Neutrophil (primary cell): ENCODE measurements at regions not wholly inside any gene's neighbourhood (a gene's known extent, or its start where the extent isn't known, plus 50 kb on each side); places are given as distances from the start of the nearest gene placed in this dataset.

Source experiments
- H3K27ac ChIP-seq: fragments of 200-600 bp; sonication (generic); 2 replicates; pipeline ENCODE4 v1.5.1; 2016; ENCODE audit warnings: mild to moderate bottlenecking, moderate library complexity
- H3K27me3 ChIP-seq: fragments of 200-600 bp; sonication (generic); 2 replicates; pipeline ENCODE4 v1.6.0; 2016; ENCODE audit warnings: mild to moderate bottlenecking
- H3K36me3 ChIP-seq: fragments of 200-600 bp; sonication (generic); 2 replicates; pipeline ENCODE4 v1.5.1; 2017
- H3K4me1 ChIP-seq, 2 experiments: fragments of 200-600 bp in 1 of 2; sonication (generic) in 1 of 2; 1 replicate in 1 of 2; 2 replicates in 1 of 2; pipeline versions ENCODE4 v1.5.1 to v1.6.1; 2013 to 2016; ENCODE audit warnings: low read depth in 1 of 2, low read length in 1 of 2, mild to moderate bottlenecking in 1 of 2, moderate library complexity in 1 of 2; ENCODE audit not compliant: control insufficient read depth in 1 of 2, insufficient read depth in 1 of 2
- H3K4me3 ChIP-seq, 2 experiments: fragments of 200-600 bp in 1 of 2; sonication (generic) in 1 of 2; 1 replicate in 1 of 2; 2 replicates in 1 of 2; pipeline ENCODE4 v1.5.1; 2013 to 2016; ENCODE audit warnings: low read depth in 1 of 2, low read length in 1 of 2, mild to moderate bottlenecking in 1 of 2, moderate library complexity in 1 of 2
- H3K9me3 ChIP-seq: fragments of 200-600 bp; sonication (generic); 2 replicates; pipeline ENCODE4 v1.5.1; 2016
- CTCF ChIP-seq: fragments of 200-600 bp; sonication (generic); IDR thresholded peaks from 2 replicates; pipeline ENCODE4 v1.5.1; 2016; ENCODE audit warnings: antibody characterized with exemption

GRCh38 chr7:12751764-12752163 is 64.3 kb downstream of the ARL4A start:
- H3K4me1 ChIP-seq = no peaks in the 10 kb centered on the region
- no peak overlapping the region for H3K27ac ChIP-seq
- TF ChIP-seq CTCF = no peak
- H3K27me3 ChIP-seq = no peaks in the 10 kb centered on the region
- no peaks in the 10 kb centered on the region for H3K9me3 ChIP-seq
- H3K4me3 ChIP-seq = no peak overlapping the region
- no peaks in the 10 kb centered on the region for H3K36me3 ChIP-seq

GRCh38 chr7:12754179-12754578 is 66.7 kb downstream of the ARL4A start:
- no peaks in the 10 kb centered on the region for H3K4me1 ChIP-seq
- no peaks in the 10 kb centered on the region for H3K27me3 ChIP-seq
- TF ChIP-seq CTCF = no peak
- no peak overlapping the region for H3K27ac ChIP-seq
- H3K9me3 ChIP-seq = no peaks in the 10 kb centered on the region
- no peaks in the 10 kb centered on the region for H3K36me3 ChIP-seq
- H3K4me3 ChIP-seq = no peak overlapping the region

DNA sequence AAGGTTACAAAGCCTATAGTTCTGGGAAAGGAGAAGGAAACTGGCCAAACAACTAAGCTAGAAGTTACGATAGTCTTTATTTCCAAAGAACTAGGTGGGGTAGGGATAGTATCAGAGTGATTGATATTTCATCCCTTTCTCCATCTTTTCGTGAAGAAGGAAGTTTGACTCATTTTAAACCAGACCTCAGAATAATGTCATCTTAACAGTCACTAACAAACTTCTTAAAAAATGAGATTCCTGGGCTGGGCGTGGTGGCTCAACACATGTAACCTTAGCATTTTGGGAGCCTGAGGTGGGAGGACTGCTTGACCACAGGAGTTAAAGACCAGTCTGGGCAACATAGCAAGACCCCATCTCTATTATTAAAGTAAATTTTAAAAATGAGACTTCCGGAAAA is 69.4 kb downstream of the ARL4A start:
- Histone ChIP-seq H3K27ac (no peak overlapping the region), H3K27me3 (no peaks in the 10 kb centered on the region), H3K9me3 (no peaks in the 10 kb centered on the region), H3K36me3 (no peaks in the 10 kb centered on the region), H3K4me3 (no peak overlapping the region), H3K4me1 (no peaks in the 10 kb centered on the region)
- no peak for TF ChIP-seq CTCF

- Histone ChIP-seq H3K27ac (no peak overlapping the region), H3K4me3 (no peak overlapping the region), H3K36me3 (no peaks in the 10 kb centered on the region), H3K4me1 (no peaks in the 10 kb centered on the region), H3K9me3 (no peaks in the 10 kb centered on the region), H3K27me3 (no peaks in the 10 kb centered on the region)
- TF ChIP-seq CTCF = no peak
Observed at GRCh38 chr7:12757443-12757842, 70.0 kb downstream of the ARL4A start.

- no peaks in the 10 kb centered on the region for H3K36me3 ChIP-seq
- H3K4me3 ChIP-seq = no peak overlapping the region
- no peaks in the 10 kb centered on the region for H3K4me1 ChIP-seq
- no peaks in the 10 kb centered on the region for H3K27me3 ChIP-seq
- H3K27ac ChIP-seq = no peak overlapping the region
- no peak for TF ChIP-seq CTCF
- H3K9me3 ChIP-seq = no peaks in the 10 kb centered on the region
Observed at GRCh38 chr7:12759151-12759550, 71.7 kb downstream of the ARL4A start.

- H3K27ac ChIP-seq = no peak overlapping the region
- no peaks in the 10 kb centered on the region for H3K36me3 ChIP-seq
- H3K4me3 ChIP-seq = no peak overlapping the region
- no peaks in the 10 kb centered on the region for H3K4me1 ChIP-seq
- TF ChIP-seq CTCF = no peak
- no peaks in the 10 kb centered on the region for H3K9me3 ChIP-seq
- H3K27me3 ChIP-seq = no peaks in the 10 kb centered on the region
Observed at GRCh38 chr7:12761111-12761510, 73.7 kb downstream of the ARL4A start.
